NCI-H524 treated with DMSO at 0.1 percent for 48 hours (cell line): ENCODE measurements at regions not wholly inside any gene's neighbourhood (a gene's known extent, or its start where the extent isn't known, plus 50 kb on each side); places are given as distances from the start of the nearest gene placed in this dataset.

Source experiments
- DNase-seq: peaks from one replicate; lab custom pipeline; 2025; lab: John Stamatoyannopoulos, UW

DNA sequence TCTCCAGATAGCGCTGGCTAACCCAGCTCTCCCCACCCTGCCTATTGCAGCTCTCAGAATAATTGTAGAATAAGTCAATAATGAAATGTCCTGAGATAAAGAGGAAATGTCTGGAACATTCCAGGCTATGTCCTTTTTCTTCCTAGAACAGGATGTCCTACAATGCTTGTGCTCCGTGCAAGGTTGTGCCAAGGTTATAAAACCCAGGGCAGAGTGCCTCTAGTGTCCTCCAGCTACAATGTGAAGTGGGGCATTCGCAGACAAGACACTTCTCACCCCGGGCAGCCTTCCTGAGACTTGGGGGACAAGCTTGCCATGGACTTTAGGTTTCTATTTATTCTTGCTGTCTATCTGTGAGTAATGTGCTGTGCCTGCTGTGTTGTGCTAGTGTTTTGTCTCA is 900.6 kb downstream of the TUSC7 start:
- DNase-seq = no peak

GRCh38 chr3:117611211-117611610 is 901.6 kb downstream of the TUSC7 start:
- peak; percentile 81 for DNase-seq

DNA sequence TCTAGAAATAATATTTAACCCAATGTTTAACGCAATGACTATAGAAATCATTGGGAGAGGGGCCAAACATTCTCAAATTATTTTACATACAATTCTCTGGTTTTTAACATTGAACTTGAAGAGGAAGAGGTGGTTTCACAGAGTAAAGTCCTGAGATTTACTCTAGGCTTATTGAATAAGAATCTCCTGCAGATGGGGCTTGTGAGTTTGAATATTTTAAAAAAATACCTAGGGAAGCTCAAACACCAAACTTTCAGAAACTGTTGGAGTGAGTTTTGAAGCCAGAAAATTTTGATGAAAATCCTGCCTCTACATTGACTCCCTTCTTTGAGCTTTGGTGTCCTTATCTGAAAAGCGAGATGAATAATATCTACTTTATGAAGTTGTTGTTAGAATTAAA is 906.6 kb downstream of the TUSC7 start:
- no peak for DNase-seq

DNA sequence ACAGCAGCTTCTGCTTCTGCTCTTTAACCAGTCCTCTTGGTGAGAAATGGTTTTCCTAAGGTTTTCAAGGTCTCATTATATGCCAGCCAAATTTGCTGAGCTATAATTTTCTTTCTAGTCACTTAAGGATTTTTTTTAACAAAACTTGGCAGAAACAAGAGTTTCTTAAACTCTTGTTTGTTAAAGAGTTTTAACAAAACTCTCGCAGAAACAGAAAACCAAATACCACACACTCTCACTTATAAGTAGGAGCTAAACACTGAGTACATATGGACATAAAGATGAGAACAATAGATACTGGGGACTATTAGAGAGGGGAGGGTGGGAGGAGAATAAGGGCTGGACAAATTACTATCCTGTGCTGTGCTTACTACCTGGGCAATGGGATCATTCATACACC is 908.3 kb downstream of the TUSC7 start:
- no peak for DNase-seq

DNA sequence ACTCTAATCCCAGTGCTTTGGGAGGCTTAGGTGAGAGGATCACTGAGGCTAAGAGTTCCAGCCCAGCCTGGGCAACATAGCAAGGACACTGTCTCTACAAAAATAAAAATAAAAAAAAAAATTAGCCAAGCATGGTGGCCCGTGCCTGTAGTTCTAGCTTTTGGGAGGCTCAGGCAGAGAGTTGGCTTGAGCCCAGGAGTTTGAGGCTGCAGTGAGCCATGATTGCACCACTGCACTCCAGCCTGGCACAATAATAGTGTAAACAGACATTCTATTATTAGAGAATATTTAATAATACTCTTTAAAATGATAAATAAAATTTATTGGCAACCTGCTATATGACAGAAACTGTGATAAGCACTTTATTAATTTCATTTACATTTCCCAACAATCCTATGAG is 908.9 kb downstream of the TUSC7 start:
- DNase-seq = no peak

GRCh38 chr3:117619805-117620204 is 910.2 kb downstream of the TUSC7 start:
- no peak for DNase-seq

DNA sequence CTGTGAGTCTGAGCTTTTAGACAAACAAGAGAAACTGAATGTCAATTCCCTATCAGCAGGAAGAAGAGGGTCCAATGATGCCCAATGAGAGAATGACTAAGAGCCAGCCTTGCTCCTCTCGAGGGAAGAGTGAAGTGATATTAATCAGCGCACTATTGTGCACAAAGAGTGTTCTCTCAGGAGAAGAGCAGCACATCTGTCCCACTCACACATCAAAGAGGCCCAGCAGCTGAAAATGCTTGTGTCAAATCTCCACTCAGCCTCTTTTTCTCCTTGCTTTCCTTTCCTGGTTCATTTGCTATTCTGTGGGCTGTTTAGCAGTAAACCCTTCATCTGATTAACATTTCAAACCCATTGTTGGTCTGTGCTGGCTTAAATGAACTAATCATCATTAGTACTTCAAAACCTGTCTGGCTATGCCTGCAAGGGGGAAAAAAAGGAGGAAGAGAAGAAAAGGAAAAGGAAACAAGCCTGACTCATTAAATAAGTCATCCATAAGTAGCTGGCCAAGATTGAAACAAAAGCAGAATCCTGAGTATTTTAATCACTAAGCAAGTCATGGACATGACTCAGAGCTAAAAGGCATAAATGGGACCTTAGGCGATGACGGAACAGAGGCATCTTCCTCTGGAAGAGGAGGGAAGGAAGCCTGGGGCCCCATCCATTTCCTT is 912.7 kb downstream of the TUSC7 start:
- DNase-seq = no peak

- no peak for DNase-seq
Observed at GRCh38 chr3:117624424-117624823, 914.8 kb downstream of the TUSC7 start.

GRCh38 chr3:117625174-117625573 is 915.6 kb downstream of the TUSC7 start:
- no peak for DNase-seq

- no peak for DNase-seq
Observed at GRCh38 chr3:117626577-117626976, 917.0 kb downstream of the TUSC7 start.

GRCh38 chr3:117628823-117629291 is 919.3 kb downstream of the TUSC7 start:
- DNase-seq = peak; percentile 81

DNA sequence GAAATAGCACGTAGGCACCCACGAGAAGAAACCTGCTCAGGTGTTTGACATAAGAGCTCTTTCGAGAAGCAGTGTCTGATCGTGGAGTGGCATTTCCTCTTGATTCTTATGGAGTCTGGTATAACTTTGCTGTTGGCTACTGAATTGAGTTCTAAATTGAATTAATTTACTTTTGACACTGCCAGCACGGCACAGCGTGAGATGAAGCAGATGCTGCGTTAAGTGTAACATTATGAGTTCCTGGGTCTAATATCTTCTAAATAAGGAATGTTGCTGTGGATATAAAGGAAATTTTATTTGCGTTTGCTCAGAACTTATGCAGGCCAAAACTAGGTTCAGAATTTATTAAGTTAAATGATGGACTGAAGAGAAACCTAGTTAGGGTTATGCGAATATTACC is 919.9 kb downstream of the TUSC7 start:
- no peak for DNase-seq

- peak; percentile 35 for DNase-seq
Observed at GRCh38 chr3:117630469-117630868, 920.9 kb downstream of the TUSC7 start.

- DNase-seq = peak; percentile 34
Observed at GRCh38 chr3:117630885-117631284, 921.3 kb downstream of the TUSC7 start.

GRCh38 chr3:117631781-117632180 is 922.2 kb downstream of the TUSC7 start:
- DNase-seq = no peak

- peak; percentile 20 for DNase-seq
Observed at GRCh38 chr3:117632191-117632590, 922.6 kb downstream of the TUSC7 start.

GRCh38 chr3:117633207-117633606 is 923.6 kb downstream of the TUSC7 start:
- peak; percentile 14 for DNase-seq

GRCh38 chr3:117637666-117638065 is 928.1 kb downstream of the TUSC7 start:
- no peak for DNase-seq

DNA sequence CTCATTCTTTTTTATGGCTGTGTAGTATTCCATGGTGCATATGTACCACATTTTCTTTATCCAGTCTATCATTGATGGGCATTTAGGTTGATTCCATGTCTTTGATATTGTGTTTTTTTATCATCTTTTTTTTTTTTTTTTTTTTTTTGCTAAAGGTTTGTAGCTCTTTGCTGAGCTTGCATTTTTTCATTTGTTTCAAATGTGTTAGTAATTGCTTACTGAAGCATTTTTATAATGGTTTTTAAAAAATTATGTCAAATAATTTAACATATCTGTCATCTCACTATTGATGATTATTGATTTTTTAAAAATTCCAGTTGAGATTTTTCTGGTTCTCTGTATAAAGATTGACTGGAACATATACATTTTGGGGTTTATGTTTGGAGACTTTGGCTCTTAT is 934.6 kb downstream of the TUSC7 start:
- DNase-seq = no peak

- DNase-seq = no peak
Observed at GRCh38 chr3:117645561-117646242, 936.1 kb downstream of the TUSC7 start.

DNA sequence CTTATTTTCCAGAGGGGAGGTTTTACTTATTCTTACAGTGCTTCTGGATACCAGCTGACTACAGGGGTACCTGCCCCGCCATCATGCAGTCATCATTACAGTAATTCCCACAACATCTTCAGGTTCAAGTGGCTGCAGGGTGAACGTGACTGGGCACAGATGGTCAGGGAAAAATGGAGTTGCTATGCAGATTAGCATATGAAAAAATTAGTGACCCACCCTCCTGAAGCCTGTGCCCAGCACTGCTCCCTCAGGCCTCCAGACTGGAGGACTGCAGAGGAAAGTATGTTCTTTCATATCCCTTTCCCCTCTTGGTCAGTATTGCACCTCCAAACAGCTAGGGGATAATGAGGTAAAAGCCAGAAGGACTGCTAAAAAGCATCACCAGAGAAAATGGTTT is 937.9 kb downstream of the TUSC7 start:
- no peak for DNase-seq

GRCh38 chr3:117651246-117651645 is 941.7 kb downstream of the TUSC7 start:
- DNase-seq = no peak

DNA sequence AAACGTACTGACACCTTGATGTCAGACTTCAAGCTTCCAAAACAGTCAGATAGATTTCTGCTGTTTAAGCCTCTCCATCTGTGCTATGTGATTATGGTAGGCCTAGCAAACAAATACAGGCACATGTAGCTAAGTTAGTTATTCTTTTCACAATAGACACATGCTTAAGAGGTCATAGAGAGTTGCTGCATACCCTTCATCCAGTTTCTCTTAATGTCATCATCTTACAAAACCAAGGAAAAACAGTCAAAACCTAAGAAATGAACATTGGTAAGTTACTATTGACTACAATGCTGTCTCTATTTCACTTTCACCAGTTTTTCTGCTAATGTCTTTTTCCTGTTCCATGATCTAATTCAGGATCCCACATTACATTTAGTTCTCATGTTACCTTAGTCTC is 946.8 kb downstream of the TUSC7 start:
- DNase-seq = no peak

DNA sequence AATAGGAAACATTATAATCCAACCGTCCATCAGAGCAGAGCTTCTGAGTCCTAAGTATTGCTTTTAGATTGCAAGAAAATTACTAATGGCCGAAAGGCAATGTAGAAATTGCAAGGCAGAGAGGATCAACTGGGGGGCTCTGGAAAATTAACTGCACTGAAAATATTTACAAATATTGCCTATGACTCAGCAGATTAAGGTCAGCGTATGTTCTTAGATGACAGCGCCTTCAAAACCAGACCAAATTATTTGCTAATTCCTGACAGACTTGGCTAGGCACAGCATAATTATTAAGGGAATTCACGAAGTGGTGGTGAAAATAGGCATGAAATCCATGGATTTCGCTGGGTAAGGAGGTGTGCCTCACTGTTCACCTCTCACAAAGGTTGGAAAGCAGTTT is 947.7 kb downstream of the TUSC7 start:
- no peak for DNase-seq
